ENCODE measurements at regions not wholly inside any gene's neighbourhood (a gene's known extent, or its start where the extent isn't known, plus 50 kb on each side); places are given as distances from the start of the nearest gene placed in this dataset.

DNA sequence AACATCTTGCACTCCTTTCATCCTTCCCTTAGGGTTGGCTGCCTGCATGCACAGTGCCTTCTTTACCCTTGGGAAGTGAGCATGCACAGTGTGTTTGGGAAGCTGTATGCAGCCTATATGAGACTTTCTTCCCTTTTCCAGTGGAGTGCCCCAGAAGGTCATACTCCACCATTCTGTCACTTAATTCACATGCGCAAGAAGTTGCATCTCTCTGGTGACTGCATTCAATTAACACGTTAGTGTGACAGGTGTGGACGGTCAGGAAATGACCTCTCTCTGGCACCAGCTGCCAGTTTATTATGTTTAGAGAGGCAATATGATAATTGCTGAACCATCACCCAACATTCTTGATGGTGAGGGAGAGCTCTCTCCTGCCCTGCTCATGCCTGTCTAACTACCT is 770.0 kb downstream of the FLRT2 start:
- peaks cover 6% of the 10 kb centered on the region for H3K4me1 Mint-ChIP-seq
- TF ChIP-seq, protein P1, sequence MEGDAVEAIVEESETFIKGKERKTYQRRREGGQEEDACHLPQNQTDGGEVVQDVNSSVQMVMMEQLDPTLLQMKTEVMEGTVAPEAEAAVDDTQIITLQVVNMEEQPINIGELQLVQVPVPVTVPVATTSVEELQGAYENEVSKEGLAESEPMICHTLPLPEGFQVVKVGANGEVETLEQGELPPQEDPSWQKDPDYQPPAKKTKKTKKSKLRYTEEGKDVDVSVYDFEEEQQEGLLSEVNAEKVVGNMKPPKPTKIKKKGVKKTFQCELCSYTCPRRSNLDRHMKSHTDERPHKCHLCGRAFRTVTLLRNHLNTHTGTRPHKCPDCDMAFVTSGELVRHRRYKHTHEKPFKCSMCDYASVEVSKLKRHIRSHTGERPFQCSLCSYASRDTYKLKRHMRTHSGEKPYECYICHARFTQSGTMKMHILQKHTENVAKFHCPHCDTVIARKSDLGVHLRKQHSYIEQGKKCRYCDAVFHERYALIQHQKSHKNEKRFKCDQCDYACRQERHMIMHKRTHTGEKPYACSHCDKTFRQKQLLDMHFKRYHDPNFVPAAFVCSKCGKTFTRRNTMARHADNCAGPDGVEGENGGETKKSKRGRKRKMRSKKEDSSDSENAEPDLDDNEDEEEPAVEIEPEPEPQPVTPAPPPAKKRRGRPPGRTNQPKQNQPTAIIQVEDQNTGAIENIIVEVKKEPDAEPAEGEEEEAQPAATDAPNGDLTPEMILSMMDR (conservative IDR thresholded peaks at IDR 0.05) = no peak
- no peaks in the 10 kb centered on the region for H3K27me3 ChIP-seq (ENCODE audit: control insufficient read depth, insufficient read depth, low read length, poor library complexity, severe bottlenecking)
- no peak overlapping the region for H3K4me3 Mint-ChIP-seq
- H3K9me3 Mint-ChIP-seq = no peaks in the 10 kb centered on the region
- H3K4me1 ChIP-seq (ENCODE audit: control insufficient read depth, insufficient read depth, low read length) = no peaks in the 10 kb centered on the region
- H3K27ac ChIP-seq (ENCODE audit: low read depth, low read length) = no peak overlapping the region
- H3K36me3 Mint-ChIP-seq (ENCODE audit: low read depth) = no peaks in the 10 kb centered on the region
- no peaks in the 10 kb centered on the region for H3K36me3 ChIP-seq (ENCODE audit: control insufficient read depth, insufficient read depth, low read length)
- H3K27ac Mint-ChIP-seq = no peak overlapping the region
- DNase-seq = no peak
- no peaks in the 10 kb centered on the region for H3K27me3 Mint-ChIP-seq (ENCODE audit: insufficient read depth)
- 90% methylated on average over 3 of the region's 3 CpGs; no CpG with 5 or more reads in 1 of the 2 experiments for WGBS, 2 experiments (ENCODE audit: insufficient coverage in 1 of 2, insufficient read length in 1 of 2)
- no peak overlapping the region for H3K9ac ChIP-seq (ENCODE audit: extremely low read depth, low read length, poor library complexity, severe bottlenecking)
- no peak overlapping the region for H3K4me3 ChIP-seq (ENCODE audit: low read length)
- no peaks in the 10 kb centered on the region for H3K9me3 ChIP-seq (ENCODE audit: control insufficient read depth, low read length)

DNA sequence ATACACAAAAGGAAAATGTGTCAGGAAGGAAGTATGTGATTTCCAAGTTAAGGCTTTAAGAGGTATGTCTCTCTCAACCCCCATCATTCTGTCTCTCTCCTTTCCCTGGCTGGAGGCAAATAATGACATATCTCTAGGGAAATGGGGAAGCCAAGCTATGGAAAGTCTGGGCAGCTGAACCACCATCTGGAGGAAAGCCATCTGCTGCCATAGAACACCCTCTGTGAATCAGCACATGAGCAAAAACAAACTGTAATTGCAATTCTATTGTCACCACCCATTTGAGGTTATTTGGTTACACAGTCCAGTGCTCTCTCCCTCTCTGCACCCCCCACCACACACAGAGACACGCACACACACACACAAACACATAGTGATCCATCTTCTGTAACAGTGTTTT is 766.2 kb downstream of the FLRT2 start:
- Mint-ChIP-seq H3K4me1 (peaks cover 6% of the 10 kb centered on the region), H3K36me3 (ENCODE audit: low read depth) (no peaks in the 10 kb centered on the region), H3K4me3 (no peak overlapping the region), H3K27me3 (ENCODE audit: insufficient read depth) (no peaks in the 10 kb centered on the region), H3K9me3 (no peaks in the 10 kb centered on the region), H3K27ac (no peak overlapping the region)
- Histone ChIP-seq H3K9ac (ENCODE audit: extremely low read depth, low read length, poor library complexity, severe bottlenecking) (no peak overlapping the region), H3K36me3 (ENCODE audit: control insufficient read depth, insufficient read depth, low read length) (no peaks in the 10 kb centered on the region), H3K9me3 (ENCODE audit: control insufficient read depth, low read length) (no peaks in the 10 kb centered on the region), H3K4me1 (ENCODE audit: control insufficient read depth, insufficient read depth, low read length) (no peaks in the 10 kb centered on the region), H3K4me3 (ENCODE audit: low read length) (no peak overlapping the region), H3K27me3 (ENCODE audit: control insufficient read depth, insufficient read depth, low read length, poor library complexity, severe bottlenecking) (no peaks in the 10 kb centered on the region), H3K27ac (ENCODE audit: low read depth, low read length) (peak overlapping the region; percentile 4)
- DNase-seq = no peak
- TF ChIP-seq, protein P1 (conservative IDR thresholded peaks at IDR 0.05) = no peak
- no CpG with 5 or more reads among the region's 1 CpG for WGBS, 2 experiments (ENCODE audit: insufficient coverage in 1 of 2, insufficient read length in 1 of 2)

DNA sequence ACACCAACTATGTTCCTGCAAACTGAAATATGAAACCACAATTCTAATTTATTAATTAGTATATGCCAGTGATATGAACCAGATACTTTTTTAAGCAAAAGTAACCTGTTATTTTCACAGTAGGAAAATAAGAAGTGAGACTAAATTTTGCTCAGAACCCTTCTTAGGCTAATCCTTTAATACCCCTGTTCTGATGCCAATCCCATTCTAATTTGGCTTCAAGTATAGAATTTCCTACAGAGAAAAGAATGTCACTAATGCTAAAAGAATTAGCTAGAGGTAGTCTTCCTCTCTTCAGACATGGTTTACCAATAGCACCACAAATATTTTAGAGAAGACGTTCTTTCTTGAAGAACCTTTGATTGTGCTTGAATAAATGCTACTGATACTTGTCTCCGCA is 758.4 kb downstream of the FLRT2 start:
- TF ChIP-seq, protein P1 (conservative IDR thresholded peaks at IDR 0.05) = no peak
- no peak overlapping the region for H3K4me3 ChIP-seq (ENCODE audit: low read length)
- H3K4me1 Mint-ChIP-seq = no peaks in the 10 kb centered on the region
- DNase-seq = no peak
- H3K36me3 ChIP-seq (ENCODE audit: control insufficient read depth, insufficient read depth, low read length) = no peaks in the 10 kb centered on the region
- no peak overlapping the region for H3K27ac Mint-ChIP-seq
- H3K36me3 Mint-ChIP-seq (ENCODE audit: low read depth) = no peaks in the 10 kb centered on the region
- H3K4me1 ChIP-seq (ENCODE audit: control insufficient read depth, insufficient read depth, low read length) = no peaks in the 10 kb centered on the region
- no peaks in the 10 kb centered on the region for H3K9me3 Mint-ChIP-seq
- 89% methylated on average over 2 of the region's 2 CpGs; no CpG with 5 or more reads in 1 of the 2 experiments for WGBS, 2 experiments (ENCODE audit: insufficient coverage in 1 of 2, insufficient read length in 1 of 2)
- no peaks in the 10 kb centered on the region for H3K27me3 Mint-ChIP-seq (ENCODE audit: insufficient read depth)
- no peak overlapping the region for H3K4me3 Mint-ChIP-seq
- H3K9me3 ChIP-seq (ENCODE audit: control insufficient read depth, low read length) = no peaks in the 10 kb centered on the region
- no peak overlapping the region for H3K9ac ChIP-seq (ENCODE audit: extremely low read depth, low read length, poor library complexity, severe bottlenecking)
- no peaks in the 10 kb centered on the region for H3K27me3 ChIP-seq (ENCODE audit: control insufficient read depth, insufficient read depth, low read length, poor library complexity, severe bottlenecking)
- no peak overlapping the region for H3K27ac ChIP-seq (ENCODE audit: low read depth, low read length)

Data from endodermal cell (in vitro differentiated cells).